Colon (tissue), 2 donors: ENCODE measurements at regions not wholly inside any gene's neighbourhood (a gene's known extent, or its start where the extent isn't known, plus 50 kb on each side); places are given as distances from the start of the nearest gene placed in this dataset.
"Not testable (repeated sequence)": the region's sequence is repeated elsewhere in the genome, so short reads cannot be mapped to it uniquely, and the experiment has no call there.

Source experiments
- FAIRE-seq: peaks from 2 replicates; lab custom pipeline; 2012; peaks lifted over from hg19 to GRCh38; lab: Jason Lieb, UNC
- donor health status: control.
- donor health status: control.

GRCh38 chr12:17357396-17357795 is 732.6 kb downstream of the RERGL start:
- no peak for FAIRE-seq

- FAIRE-seq: no peak
These were observed 737.8 kb downstream of the RERGL start for GRCh38 chr12:17352164-17352563.

GRCh38 chr12:17348311-17348710 is 741.7 kb downstream of the RERGL start:
- FAIRE-seq: no peak

GRCh38 chr12:17344649-17345048 is 738.7 kb upstream of the LMO3 start:
- FAIRE-seq: no peak

DNA sequence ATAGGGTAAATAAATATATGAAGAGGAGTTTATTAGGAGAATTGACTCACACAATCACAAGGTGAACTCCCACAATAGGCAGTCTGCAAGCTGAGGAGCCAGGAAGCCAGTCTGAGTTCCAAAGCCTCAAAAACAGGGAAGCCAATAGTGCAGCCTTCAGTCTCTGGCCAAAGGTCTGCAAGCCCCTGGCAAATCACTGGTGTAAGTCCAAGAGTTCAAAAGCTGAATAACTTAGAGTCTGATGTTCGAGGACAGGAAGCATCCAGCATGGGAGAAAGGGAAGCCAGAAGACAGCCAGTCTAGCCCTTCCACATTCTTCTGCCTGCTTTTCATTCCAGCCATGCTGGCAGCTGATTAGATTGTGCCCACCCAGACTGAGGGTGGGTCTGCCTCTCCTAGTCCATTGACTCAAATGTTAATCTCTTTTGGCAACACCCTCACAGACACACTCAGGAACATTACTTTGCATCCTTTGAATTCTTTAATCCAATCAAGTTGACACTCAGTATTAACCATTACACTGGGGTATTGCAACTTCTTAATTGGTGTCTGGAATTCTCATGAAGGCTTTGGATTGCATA is 736.5 kb upstream of the LMO3 start:
- no peak for FAIRE-seq

DNA sequence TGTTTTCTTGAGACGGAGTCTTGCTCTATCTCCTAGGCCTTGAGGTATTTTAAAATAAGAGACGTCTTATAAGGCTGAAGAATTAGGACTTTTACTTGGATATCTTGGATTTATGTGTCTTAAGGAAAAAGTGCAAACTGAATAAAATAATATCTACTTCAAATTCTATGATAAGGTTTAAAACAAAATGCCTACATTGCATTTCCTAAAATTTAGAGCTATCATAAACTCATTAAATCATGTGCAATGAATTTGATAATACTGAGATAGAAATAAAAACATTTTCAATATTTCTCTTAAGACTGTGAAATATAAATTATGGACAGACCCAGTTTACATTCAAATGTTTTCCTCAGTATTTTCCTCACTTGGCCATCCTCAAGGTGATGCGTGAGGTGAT is 729.5 kb upstream of the LMO3 start:
- no peak for FAIRE-seq

DNA sequence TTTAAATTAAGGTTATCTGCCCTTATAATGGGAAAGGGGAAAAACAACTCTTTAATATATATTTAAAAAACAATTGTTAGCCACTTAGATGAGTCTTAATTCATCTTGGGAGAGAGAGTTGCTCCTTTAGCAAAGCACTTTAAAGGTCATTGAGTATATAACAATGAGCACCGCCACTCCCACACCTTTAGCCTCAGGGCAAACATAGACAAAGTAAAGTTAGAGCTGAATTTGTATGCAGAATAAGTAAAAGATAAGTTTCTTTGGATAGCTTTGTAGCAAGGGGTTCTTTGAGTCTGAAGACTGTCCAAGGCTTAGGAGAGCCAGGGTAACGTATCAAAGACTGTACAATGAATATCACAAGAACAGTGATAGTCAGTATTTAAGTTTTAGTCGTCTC is 728.8 kb upstream of the LMO3 start:
- no peak for FAIRE-seq

DNA sequence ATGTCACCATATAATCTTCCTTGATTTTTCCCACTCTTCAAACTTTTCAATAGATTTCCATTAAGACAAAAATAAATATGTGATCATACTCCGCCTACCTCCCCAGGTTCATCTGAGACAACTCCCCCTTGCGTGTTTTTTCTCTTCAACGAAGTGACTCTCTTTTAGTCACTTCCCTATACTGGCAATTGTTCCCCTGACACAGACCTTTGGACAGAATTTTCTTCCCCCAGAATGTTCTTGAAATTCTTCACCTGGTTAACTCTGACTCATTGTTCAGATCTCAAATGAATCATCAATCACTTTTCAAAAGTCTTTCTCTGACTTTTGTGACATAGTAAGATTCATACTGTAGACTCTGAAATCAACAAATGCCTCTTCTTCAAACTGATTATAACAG is 727.3 kb upstream of the LMO3 start:
- FAIRE-seq: no peak

- no peak for FAIRE-seq
These were observed 720.7 kb upstream of the LMO3 start for GRCh38 chr12:17326649-17327048.

- no peak for FAIRE-seq
These were observed 716.1 kb upstream of the LMO3 start for GRCh38 chr12:17322090-17322489.

DNA sequence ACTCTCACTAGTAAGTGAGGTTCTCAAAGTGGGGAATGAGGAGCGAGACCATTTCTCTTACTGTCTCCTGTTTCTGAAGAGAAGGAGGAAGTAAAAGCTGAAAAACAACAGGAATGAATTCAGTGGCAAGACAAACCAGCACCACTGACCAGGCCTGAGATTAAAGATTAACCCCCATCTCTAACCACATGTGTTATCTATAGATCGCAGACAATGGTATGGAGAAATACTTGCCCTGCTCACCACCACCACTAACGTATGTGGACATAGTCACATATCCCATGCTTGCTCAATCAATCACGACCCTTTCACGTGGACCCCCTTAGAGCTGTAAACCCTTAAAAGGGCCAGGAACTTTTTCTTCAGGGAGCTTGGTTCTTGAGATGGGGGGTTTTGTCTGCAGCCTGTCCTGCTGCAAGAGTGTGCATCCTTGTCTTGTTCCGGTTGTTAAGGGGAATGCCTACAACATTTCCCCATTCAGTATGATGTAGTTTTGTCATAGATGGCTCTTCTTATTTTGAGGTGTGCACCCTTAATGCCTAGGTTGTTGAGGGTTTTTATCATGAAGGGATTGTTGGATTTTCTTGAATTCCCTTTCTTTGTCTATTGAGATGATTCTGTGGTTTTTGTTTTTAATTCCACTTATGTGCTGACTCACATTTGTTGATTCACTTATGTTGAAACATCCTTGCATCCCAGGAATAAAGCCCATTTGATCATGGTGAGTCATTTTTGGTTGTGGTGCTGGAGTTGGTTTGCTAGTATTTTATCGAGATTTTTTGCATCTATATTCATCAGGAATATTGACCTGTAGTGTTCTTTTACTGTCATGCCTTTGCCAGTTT is 698.8 kb upstream of the LMO3 start:
- FAIRE-seq: no peak

- no peak for FAIRE-seq
These were observed 696.0 kb upstream of the LMO3 start for GRCh38 chr12:17302001-17302400.

DNA sequence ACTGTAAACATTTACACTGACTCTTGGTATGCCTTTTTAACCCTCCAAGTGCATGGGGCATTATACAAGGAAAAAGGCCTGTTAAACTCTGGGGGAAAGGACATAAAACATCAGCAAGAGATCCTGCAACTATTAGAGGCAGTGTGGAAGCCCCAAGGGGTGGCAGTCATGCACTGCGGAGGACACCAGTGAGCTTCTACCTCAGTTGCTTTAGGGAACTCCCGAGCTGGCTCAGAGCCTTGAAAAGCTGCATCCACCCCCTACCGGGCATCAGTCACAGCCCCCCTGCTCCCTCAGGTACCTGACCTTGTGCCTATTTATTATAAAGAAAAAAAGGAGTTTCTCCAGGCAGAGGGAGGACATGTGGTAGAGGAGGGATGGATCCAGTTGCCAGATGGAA is 695.6 kb upstream of the LMO3 start:
- no peak for FAIRE-seq

- FAIRE-seq: no peak
These were observed 690.9 kb upstream of the LMO3 start for GRCh38 chr12:17296882-17297281.

DNA sequence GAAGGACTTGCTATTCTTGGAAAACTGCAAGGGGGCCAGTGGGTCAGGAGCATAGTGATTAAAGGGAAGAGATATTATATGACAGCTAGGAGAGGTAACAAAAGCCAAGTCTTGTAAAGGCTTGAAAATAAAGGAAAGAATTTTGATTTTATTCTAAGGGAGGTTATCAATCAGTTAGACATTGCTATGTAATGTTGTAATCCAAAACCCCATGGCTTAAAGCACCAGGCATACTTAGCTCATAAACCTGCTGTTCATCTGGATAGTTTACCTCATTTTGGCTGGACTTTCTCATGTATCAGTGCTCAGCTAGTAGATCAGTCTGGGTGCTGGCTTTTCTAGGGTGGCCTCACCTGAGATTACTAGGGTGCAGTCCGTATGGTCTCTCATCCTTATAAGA is 680.9 kb upstream of the LMO3 start:
- no peak for FAIRE-seq

- no peak for FAIRE-seq
These were observed 678.9 kb upstream of the LMO3 start for GRCh38 chr12:17284873-17285272.

- no peak for FAIRE-seq
These were observed 677.6 kb upstream of the LMO3 start for GRCh38 chr12:17283563-17283962.

GRCh38 chr12:17282169-17282568 is 676.2 kb upstream of the LMO3 start:
- not testable (repeated sequence) for FAIRE-seq

DNA sequence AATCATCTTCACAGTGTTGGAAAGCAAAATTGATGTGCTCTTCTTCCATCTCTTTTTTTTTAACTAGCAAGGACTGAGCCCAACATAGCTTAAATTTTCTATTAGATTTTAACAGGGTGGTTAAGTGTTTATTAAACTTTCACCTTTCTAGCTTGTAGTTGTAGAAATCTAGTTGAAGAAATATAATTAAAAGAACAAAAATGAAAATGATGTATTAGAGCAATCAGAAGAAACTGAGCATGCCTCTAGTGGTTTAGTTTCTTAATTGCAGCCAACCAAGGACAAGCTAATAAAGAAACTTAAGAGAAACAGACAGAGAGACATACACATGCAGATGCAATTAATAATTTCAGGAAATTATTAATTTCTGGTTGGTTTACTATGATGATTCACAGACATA is 673.0 kb upstream of the LMO3 start:
- no peak for FAIRE-seq

- no peak for FAIRE-seq
These were observed 670.2 kb upstream of the LMO3 start for GRCh38 chr12:17276196-17276595.

GRCh38 chr12:17266856-17267255 is 660.9 kb upstream of the LMO3 start:
- FAIRE-seq: no peak

GRCh38 chr12:17264603-17265002 is 658.6 kb upstream of the LMO3 start:
- no peak for FAIRE-seq

GRCh38 chr12:17239874-17240273 is 633.9 kb upstream of the LMO3 start:
- FAIRE-seq: no peak

DNA sequence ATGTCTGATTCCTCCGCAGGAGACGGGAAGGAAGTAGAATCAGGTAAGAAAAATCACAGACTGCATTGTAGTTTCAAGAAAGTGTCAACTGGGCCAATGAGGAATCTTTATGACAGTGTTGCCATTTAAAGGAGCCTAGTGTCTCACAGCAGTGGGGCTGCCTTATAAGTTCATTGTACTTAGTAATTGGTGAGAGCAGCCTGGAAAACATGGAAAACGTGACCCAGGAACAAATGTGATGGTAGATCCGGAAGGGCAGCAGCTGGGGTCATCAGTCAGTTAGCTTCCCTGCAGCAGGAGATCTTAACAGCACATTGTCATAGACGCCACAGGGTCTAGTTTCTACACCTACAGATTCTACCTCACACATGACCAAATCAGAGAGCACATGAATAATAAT is 630.0 kb upstream of the LMO3 start:
- no peak for FAIRE-seq
